GM03348 (cell line): ENCODE measurements at regions not wholly inside any gene's neighbourhood (a gene's known extent, or its start where the extent isn't known, plus 50 kb on each side); places are given as distances from the start of the nearest gene placed in this dataset.
"Not testable (repeated sequence)": the region's sequence is repeated elsewhere in the genome, so short reads cannot be mapped to it uniquely, and the experiment has no call there.

Experiments used
- DNase-seq: peaks from one replicate; pipeline ENCODE4 v3.0.0; 2012; ENCODE audit warnings: low spot score

DNA sequence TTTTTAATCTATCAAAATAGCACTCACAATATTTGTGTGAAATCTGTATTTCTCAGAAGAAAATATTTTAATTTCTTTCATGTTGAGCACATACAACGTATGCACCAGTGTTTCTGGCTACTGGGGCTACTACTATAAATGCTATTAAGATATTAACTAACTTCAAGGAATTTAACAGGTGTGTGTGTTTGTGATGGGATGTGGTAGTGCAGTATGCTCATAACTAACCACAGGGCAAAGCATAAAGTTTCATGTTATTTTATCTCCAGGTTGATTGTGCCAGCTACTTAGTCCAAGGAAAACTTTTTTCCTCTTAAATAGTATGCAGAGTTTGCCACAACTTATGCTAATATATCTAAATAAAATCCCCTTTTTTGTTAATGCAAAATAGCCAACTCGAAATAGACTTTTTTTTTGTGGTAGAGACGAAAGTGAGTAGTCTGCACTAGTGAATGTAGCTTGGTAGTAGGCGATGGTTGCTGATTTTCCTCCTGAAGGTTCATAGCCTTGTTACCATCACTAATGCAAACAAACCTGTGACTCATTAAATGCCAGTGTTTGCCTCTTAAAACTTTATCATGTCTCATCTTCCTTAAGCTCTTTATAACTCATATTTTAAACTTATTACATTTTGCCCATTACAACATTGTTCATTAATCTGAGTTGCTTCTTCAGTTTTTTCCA lies 565.5 kb upstream of the ANO3 start:
- DNase-seq = no peak

DNA sequence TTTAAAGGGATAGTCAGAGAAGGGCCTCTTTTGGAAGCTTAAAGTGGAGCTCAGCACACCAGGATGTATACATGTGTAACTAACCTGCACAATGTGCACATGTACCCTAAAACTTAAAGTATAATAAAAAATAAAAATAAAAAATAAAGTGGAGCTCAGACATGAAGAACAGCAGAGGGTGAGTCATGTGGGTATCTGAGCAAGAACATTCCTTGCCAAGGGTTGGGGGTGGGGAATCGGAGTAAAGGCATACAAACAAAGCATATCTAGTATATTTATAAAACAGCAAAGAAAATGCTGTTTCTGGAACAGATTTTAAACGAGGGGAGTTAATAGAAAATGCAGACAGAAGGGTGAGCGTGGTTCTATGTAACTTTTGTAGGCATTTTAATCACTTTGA lies 562.6 kb upstream of the ANO3 start:
- no peak for DNase-seq

DNA sequence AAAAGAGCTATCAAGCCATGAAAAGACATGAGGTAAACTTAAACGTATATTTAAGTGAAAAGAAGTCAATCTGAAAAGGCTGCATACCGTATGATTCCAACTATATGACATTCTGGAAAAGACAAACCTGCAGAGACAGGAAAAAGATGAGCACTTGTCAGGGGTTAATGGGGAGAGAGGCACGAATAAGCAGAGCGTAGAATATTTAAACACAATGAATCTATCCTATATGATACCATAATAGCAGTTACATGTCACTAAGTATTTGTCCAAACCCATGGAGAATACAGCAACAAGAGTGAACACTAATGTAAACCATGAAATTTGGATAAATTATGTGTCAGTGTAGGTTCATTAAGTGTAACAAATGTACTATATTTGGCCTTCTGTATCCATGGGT lies 560.3 kb upstream of the ANO3 start:
- no peak for DNase-seq

DNA sequence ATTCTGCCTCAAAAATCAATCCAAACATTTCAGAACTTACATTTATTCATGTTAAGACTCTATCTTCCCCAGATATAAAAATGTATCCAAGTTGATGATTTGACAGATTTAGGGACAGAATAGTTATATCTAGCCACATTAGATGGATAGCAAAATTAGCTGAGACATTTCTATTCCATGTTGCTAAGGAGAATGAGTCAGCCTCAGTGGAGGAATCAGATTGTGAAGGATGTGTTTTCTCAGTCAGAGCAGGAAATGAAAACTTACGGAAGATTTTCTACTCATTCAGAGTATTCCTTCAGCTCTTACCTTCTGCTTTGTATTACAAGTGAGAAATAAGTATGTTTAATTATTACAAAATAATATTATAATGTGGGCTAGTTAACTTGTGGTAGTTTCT lies 556.3 kb upstream of the ANO3 start:
- no peak for DNase-seq

DNA sequence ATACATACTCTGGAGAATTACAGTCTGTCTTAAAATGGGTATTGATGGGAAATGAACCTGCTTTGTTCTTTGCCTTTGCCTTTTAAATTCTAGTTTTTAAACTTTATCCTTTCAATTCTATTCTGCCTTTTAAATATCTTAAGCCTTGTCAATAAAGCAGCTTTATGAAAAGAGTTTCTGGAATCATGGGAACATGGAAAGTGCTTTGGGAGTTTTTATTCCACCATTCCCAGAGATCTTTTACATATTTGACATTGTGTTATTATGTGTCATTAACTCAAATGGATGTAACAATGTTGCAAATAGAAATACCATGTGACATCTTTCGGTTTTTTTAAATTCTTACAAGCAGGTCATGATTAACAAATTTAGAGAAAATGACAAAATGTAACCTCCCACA lies 555.7 kb upstream of the ANO3 start:
- no peak for DNase-seq

DNA sequence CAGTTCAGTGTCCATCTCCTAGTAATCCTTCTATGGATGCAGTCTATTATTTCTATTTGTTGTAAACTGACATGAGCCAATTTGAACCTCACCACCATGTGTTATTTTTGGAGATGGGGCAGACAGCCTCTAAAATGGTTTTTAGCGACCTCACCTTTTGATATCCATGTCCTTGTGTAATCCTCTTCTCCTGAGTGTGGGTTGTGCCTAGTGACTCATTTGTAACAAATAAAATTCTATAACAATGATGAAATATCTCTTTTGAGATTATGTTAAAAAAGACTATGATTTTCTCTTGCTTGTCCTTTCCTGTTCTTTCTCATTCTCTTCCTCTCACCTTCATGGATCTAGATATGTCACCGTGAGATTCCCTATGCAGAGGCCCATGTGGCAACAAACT lies 554.6 kb upstream of the ANO3 start:
- no peak for DNase-seq

DNA sequence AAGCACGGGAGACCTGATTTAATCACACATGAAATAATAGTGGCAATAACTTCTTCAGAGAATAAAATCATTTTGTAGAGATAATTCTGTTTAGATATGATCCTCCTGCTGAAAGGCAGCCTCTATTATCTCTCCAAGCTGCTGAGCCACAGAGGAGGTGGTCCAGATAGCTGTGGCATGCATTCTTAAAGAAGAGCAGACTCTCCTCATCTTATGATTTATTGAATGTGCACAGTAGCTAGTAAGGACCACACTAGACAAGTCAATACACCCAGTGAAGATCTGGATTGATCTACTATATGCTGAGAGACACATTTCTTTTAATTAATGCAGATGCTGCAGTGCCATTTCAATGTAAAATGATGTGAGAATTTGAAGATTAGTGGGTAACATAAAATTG lies 552.9 kb upstream of the ANO3 start:
- DNase-seq = no peak

DNA sequence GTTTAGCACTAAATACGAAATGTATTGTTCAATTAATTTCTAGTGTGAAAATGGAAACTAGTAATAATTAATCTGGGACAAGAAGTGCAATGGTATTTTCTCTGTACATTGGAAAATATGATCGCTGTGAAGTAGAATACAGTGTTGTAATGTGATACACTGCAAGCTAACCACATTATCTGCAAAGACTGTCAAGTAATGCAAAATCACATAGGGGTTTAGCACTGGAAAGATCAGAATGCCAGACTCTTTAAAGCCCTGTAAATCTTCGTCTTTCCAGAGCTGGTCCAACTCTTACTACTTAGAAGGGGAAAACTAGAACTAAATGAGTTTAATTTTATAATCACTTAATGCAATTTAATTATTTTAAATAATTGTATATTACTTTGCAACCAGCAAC lies 544.5 kb upstream of the ANO3 start:
- DNase-seq = no peak

DNA sequence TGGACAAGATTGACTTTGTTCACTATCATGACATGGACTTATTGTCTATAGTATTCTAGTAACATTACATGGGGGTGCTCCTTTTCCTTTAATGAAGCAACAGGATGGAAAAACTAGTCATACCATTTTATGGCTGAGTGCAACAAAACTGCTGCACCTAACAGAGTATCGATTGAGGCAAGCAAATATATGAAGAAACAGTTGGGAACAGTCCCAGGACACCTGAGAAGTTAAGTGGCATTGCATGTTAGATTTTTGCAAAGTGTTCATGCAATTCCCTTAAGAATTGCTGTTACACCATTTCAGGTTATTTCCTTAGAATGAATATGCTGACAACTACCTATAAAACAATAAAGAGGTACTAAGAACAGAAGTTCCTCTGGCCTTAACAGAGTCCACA lies 541.5 kb upstream of the ANO3 start:
- DNase-seq = no peak

DNA sequence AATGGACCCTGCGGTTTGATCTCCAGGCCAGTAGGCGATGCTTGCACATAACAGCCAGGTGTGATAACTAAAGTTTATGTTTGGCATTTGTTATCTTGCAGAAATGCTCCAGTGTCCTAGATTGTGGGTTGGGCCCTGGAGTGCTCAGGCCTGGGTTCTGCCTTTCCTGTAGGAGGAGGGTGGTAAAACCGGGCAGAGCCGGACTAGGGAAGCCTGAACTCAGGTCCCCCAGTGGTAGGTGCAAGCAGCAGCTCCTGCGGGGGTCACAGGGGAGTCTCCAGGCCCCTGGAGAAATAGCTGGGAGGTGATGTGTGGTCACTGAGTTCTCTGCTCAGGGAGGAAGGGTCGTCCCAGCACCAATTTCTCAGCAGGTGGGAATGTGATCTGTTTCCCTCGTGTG lies 538.3 kb upstream of the ANO3 start:
- no peak for DNase-seq

DNA sequence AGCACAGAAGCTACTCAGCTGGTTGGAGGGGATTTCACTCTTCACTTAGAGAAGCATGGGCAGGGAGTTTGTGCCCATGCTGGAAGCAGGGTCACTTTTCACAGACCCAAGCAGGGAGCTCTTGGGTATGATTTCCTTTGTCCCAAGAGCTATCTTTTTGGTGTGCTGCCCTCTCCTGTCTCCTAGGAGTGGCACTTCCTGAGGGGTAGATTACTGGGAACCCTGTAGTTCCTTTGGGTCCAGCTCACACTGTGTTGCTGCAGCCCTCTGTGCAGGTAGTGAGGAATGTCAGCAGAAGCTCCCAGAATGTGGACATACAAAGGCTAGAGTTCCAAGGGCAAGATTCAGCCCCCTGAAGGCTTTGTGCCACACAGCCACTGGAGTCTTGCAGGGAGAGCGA lies 537.1 kb upstream of the ANO3 start:
- no peak for DNase-seq

DNA sequence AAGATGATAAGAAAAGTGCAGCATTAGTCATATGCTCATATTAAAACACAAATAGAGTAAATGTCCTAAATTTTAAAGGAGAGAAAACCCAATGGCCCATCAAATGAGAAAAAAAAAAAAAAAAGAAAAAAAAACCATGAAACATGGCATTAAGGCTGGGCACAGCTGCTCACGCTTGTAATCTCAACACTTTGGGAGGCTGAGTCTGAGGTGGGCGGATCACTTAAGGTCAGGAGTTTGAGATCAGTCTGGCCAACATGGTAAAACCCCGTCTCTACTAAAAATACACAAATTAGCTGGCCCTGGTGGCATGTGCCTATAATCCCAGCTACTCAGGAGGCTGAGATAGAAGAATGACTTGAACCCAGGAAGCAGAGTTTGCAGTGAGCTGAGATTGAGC lies 515.5 kb upstream of the ANO3 start:
- DNase-seq = no peak

DNA sequence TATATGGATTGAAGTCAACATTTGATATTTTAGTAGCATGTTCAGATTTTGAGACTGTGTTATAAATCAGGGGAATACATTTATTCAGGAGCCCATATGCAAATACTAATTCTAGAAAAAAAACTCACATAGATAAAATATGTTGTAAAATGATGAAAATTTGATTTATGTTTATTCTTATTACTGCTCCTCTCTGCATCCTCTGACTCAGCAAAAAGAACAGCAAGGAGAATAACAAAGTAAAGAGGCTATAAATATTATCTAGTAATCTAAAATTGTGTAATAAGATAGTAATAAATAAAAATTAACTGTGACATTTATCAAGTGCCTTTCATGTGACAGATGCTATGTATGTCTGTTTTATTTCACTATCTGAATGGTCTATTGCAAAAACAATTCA lies 507.2 kb upstream of the ANO3 start:
- DNase-seq = no peak

DNA sequence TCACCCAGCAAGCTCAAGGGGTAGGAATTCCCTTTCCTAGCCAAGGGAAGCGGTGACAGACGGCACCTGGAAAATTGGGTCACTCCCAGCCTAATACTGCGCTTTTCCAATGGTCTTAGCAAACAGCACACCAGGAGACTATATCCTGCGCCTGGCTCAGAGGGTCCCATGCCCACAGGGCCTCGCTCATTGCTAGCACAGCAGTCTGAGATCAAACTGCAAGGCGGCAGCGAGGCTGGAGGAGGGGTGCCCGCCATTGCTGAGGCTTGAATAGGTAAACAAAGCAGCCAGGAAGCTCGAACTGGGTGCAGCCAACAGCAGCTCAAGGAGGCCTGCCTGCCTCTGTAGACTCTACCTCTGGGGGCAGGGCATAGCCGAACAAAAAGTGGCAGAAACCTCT lies 500.4 kb upstream of the ANO3 start:
- not testable (repeated sequence) for DNase-seq

DNA sequence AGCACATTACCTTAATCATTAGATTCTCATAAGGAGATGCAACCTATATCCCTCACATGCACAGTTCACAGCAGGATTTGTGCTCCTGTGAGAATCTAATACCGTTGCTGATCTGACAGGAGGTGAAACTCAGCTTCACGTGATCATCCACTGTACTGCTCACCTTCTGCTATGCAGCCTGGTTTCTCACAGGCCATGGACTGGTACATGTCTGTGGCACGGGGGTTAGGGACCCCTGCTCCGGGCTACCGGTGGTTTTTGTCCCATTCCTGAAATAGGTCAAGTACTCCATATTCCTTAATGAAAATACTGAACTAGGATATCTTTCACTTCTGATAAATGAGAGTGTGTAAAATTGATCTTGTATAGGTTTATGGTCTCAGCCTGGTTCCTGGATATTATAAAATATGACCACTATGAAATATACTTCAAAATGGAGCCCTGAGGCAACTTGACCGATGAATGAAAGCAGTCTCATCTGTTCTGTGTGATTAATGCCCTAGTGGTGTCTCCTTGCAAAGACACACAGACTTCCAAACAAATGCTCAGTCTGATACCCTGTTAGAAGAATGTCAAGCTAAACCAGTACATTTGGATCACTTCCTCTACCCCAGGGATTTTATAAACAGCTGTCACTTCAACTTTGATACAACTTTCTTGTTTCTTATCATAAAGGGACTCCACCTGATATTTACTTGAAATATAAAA lies 492.9 kb upstream of the ANO3 start:
- DNase-seq = no peak

DNA sequence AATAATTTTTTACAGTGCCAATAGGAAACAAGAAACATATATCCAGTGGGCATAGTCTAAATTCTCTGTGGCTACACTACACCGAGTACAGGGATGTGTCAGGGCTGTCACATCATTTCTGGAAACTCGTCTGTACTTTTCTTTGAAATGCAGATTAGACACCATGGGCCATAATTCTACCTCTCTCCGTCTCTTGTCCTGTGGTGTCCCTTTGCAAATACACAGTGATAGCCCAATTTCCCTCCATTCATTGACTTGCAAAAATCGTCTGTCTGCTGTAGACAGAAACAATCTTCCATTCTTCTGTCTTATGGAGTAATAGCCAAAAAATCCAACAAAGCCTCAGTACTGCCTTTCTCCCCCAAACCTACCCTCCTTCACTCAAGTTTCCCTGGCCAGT lies 487.1 kb upstream of the ANO3 start:
- no peak for DNase-seq

DNA sequence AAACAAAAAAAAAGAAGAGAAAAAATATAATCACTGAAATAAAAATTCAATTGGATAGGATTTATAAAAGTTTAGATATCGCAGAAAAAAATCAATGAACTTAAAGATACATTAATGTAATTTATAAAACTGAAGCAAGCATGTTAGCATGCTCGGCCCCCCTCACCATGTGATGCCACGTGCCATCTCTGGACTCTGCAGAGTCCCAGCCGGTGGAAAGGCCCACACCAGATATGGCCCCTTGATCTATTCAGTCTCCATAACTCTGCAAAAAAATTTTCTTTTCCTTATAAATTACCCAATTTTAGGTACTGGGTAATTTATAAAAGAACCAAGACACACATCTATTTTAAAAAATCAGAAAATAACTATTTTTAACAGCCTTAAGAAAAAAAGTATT lies 476.0 kb upstream of the ANO3 start:
- no peak for DNase-seq

DNA sequence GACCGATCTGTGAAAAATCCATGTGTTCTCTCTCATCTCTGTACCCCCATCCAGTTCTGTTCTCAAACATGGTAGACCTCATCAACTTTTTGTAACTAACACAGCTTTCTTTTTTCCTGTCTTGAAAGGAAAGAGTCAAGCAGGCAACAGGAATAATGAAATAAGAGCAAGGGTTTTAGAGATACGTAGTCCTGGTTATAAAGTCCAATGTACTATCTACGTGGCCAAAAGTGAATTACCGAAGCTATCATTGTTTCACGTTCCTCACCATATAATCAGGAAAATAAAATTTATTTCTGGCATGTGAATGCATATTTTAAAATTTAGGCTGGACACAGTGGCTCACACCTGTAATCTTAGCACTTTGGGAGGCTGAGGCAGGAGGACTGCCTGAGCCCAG lies 472.2 kb upstream of the ANO3 start:
- DNase-seq = no peak

DNA sequence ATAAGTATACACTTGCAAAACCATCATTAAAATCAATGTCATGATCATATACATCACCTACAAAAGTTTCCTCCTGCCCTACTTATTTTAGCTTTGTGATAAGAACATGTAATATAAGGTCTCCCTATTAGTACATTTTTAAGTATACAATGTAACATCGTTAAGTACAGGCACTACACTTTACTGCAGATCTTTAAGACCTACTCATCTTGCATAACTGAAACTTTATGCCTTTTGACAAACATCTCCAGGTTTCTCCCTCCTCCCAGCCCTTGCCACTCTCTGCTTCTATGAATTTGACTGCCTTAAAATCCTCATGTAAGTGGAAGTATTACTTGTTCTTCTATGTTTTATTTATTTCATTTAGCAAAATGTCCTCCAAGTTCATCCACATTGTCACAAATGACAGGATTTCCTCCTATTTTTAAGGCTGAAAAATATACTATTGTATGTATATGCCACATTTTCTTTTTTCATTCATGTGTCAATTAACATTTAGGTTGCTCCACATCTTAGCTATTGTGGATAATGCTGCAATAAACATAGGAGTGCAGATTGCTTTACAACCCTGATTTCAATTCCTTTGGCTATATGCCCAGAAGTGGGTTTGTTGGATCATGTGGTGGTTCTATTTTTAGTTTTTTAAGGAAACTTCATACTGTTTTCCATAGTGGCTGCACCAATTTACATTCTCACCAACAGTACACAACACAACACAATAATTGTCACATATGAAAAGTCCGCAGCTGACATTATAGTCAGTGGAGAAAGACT lies 471.1 kb upstream of the ANO3 start:
- no peak for DNase-seq

DNA sequence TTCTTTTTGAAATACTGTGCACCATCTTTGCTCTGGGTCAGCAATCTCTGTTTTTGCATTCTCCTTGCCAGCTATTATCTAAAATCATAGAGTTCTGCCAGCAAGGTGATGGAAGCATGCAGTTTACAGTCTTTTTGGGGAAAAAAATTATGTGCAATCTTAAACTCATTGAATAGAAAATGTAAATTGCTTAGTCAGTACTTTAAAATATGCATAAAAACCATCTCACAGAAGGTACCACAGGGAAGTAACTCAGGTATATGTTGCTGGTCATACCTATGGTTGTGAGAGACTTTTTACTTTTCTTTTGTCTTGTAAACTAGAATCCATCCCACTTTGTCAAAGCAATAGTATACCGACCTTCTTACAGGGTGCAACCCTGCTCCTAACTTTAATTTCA lies 469.8 kb upstream of the ANO3 start:
- no peak for DNase-seq

DNA sequence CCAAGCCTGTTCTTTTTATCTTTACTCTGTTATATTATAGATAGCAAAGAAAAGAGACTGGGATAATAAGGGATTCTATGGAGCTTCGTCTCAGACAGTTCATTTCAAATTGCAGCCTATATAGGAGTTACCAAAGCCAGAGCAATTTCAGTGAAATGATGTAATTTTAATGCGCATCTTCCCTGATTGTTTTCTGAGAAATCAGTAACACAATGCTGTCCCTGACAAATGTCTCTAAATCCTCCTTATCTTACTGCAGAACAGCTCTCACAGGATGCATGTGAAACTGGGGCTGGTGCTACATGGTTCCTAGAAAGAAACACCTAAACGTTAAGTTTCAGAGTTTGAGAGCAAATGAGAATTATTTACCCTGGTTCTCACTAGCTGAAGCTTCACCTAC lies 467.9 kb upstream of the ANO3 start:
- no peak for DNase-seq

DNA sequence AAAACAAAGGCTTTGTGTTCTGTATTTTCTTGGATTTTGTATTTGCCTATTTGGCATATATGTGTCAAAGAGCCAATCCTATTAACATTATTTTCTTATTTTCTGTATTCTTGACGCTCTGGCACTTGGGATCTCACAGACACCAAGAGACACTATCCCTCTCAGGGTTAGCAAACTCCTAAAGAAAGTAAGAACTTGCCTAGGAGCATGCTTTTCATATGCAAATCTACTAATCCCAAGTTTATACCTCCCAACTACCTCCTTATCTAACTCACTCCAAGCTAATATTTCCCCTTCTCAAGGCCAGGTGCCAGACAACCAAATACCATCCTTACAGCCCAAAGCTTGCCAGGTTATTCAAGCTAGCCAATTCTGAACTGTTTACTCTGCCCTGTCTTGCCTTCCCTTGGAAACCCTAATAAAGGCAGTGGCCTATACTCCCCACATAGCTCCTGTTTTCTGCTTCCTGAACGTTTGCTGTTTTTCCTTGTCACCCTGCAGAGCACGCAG lies 455.4 kb upstream of the ANO3 start:
- DNase-seq = no peak

DNA sequence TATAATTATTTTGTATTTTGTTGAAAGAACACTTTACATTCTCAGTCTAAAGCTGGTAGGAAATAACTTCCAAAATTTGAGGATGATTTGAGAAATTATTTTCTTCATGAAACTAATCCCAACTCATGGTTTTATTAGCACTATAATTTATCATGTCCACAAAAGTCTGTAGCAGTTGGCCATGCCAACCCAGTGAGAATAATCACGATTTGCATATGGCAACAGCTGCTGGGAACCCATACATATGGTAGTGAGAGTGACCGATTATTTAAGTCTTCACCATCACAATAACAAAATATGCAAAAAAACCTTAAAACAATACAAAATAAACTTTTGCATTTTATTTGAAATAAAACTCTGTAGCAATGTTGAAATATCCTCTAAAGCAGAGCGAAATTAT lies 445.9 kb upstream of the ANO3 start:
- no peak for DNase-seq
